Colonic mucosa (tissue), 4 donors: ENCODE measurements at regions not wholly inside any gene's neighbourhood (a gene's known extent, or its start where the extent isn't known, plus 50 kb on each side); places are given as distances from the start of the nearest gene placed in this dataset.

Source experiments
- DNase-seq: peaks from one replicate; pipeline ENCODE4 v3.0.0-alpha.2; 2020
- H3K27ac ChIP-seq: fragments of 200-600 bp; one replicate; pipeline ENCODE4 v1.8.0; 2021
- H3K27me3 ChIP-seq: fragments of 200-600 bp; one replicate; pipeline ENCODE4 v1.8.0; 2021
- H3K36me3 ChIP-seq: fragments of 200-600 bp; one replicate; pipeline ENCODE4 v1.8.0; 2021
- H3K4me1 ChIP-seq: fragments of 200-600 bp; one replicate; pipeline ENCODE4 v1.8.0; 2021; ENCODE audit warnings: mild to moderate bottlenecking
- H3K4me3 ChIP-seq: fragments of 200-600 bp; one replicate; pipeline ENCODE4 v1.8.0; 2021
- H3K9ac ChIP-seq, 2 donors: one replicate each; pipeline ENCODE4 v1.7.0; 2013; ENCODE audit warnings: control low read depth in 2 of 2, low read depth in 2 of 2, low read length in 2 of 2
- H3K9me3 ChIP-seq: fragments of 200-600 bp; one replicate; pipeline ENCODE4 v1.8.0; 2021
- CTCF ChIP-seq: fragments of 200-600 bp; IDR thresholded peaks from one replicate; pipeline ENCODE4 v1.8.0; 2022; ENCODE audit warnings: antibody characterized with exemption, mild to moderate bottlenecking
- intact Hi-C: fragments of 100-400 bp; cut with DNase I; formaldehyde crosslinking; loops from one replicate; pipeline ENCODE4 v1.14.1; 2022
- donor health status: healthy.
- donor health status: DM: no; HTN: no; CAD: no.
- donor health status: DM: no; HTN: no; CAD: no.

DNA sequence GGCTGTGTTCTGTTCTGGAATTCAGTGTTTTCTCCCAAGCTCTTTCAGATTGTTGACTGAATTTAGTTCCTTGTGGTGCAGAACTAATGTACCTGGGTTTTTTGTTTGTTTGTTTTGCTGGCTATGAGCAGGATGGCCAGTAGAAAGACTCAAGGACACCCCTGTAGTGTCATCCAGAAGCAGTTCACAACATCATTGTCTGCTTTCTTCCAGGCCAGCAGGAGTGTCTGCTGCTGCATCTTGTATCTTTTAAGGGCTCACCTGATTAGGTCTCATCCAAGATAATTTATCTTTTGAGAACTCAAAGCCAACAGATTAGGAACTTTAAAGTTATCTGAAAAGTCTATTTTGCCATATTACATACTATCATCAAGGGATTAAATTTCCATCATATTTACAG is 318.5 kb upstream of the MC4R start:
- intact Hi-C loops: no loop called here

DNA sequence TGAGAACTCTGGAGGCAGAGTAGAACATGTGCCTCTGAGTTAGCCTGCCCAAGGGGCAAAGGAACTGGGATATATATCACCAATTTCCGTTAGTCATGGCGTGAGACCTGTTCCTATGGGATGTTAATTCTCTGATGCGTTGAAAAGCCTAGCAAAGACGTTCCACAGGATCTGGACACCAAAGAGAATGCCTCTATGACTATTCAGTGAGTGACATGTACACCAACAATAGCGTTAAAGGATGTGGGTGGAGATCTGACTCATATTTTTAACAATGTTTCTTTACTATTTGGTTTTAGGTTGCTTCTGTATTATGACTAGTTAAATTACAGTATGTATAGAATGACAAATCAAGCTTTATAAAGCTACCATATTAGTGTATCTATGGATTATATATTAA is 320.9 kb upstream of the MC4R start:
- H3K9me3 ChIP-seq: no peaks in the 10 kb centered on the region
- no peak for DNase-seq
- H3K9ac ChIP-seq: no peak overlapping the region
- H3K36me3 ChIP-seq: no peaks in the 10 kb centered on the region
- intact Hi-C loops: no loop called here
- TF ChIP-seq CTCF: no peak
- H3K27ac ChIP-seq: no peak overlapping the region
- H3K4me3 ChIP-seq: no peak overlapping the region
- H3K4me1 ChIP-seq: no peaks in the 10 kb centered on the region
- H3K27me3 ChIP-seq: no peaks in the 10 kb centered on the region

More for the DNA sequence above, 318.5 kb upstream of the MC4R start:
- TF ChIP-seq CTCF: no peak
- H3K27me3 ChIP-seq: no peaks in the 10 kb centered on the region
- H3K9ac ChIP-seq: no peak overlapping the region
- H3K4me1 ChIP-seq: no peaks in the 10 kb centered on the region
- H3K36me3 ChIP-seq: no peaks in the 10 kb centered on the region
- H3K4me3 ChIP-seq: no peak overlapping the region
- DNase-seq: no peak
- no peak overlapping the region for H3K27ac ChIP-seq
- H3K9me3 ChIP-seq: no peaks in the 10 kb centered on the region

DNA sequence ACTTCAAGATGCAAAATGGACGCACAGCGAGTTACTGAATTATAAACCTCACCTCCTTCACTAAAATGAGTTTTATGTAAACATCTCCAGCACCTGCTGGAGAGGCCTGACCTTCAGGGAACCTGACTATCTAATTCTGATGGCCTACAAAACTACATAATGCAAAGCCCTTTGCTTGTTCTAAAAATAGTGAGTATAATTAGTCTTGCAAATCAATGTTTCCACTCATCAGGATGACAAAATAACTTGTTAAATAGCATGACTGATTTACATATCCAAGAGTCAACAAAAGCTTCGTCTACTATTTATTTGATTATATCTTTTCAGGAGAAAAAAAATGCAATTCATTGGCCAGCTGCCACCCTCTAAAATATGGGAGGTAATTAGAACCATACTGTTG is 326.3 kb upstream of the MC4R start:
- no peak overlapping the region for H3K9ac ChIP-seq
- no peaks in the 10 kb centered on the region for H3K27me3 ChIP-seq
- H3K27ac ChIP-seq: no peak overlapping the region
- H3K4me3 ChIP-seq: no peak overlapping the region
- DNase-seq: no peak
- intact Hi-C loops: no loop called here
- no peaks in the 10 kb centered on the region for H3K4me1 ChIP-seq
- H3K36me3 ChIP-seq: no peaks in the 10 kb centered on the region
- no peaks in the 10 kb centered on the region for H3K9me3 ChIP-seq
- no peak for TF ChIP-seq CTCF

GRCh38 chr18:60722742-60723141 is 350.2 kb upstream of the MC4R start:
- Histone ChIP-seq H3K27me3 (no peaks in the 10 kb centered on the region), H3K4me3 (no peak overlapping the region), H3K4me1 (no peaks in the 10 kb centered on the region), H3K9ac (no peak overlapping the region), H3K27ac (no peak overlapping the region), H3K9me3 (no peaks in the 10 kb centered on the region), H3K36me3 (no peaks in the 10 kb centered on the region)
- DNase-seq: no peak
- intact Hi-C loops: no loop called here
- no peak for TF ChIP-seq CTCF

DNA sequence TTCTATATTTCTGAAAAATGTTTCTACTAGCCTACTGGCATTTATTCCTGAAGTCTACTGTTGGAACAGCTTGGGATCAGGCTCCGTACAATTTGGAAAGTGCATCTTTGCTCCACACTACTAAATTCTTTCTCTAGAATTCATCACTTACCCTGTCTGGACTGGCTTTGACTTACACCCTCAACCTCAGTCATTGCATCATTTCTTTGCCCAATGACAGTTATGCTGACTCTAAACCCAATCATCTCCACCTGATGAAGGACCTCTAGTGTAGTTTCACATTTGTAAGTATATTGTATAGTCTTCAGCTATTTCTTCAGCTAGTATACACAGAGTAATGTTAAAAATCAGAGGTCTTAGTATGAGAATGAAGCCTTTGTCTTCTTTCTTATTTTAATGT is 359.6 kb upstream of the MC4R start:
- no peak overlapping the region for H3K4me3 ChIP-seq
- no peak overlapping the region for H3K27ac ChIP-seq
- intact Hi-C loops: no loop called here
- no peaks in the 10 kb centered on the region for H3K9me3 ChIP-seq
- no peaks in the 10 kb centered on the region for H3K4me1 ChIP-seq
- H3K36me3 ChIP-seq: no peaks in the 10 kb centered on the region
- H3K9ac ChIP-seq: no peak overlapping the region
- H3K27me3 ChIP-seq: no peaks in the 10 kb centered on the region
- TF ChIP-seq CTCF: no peak
- no peak for DNase-seq

DNA sequence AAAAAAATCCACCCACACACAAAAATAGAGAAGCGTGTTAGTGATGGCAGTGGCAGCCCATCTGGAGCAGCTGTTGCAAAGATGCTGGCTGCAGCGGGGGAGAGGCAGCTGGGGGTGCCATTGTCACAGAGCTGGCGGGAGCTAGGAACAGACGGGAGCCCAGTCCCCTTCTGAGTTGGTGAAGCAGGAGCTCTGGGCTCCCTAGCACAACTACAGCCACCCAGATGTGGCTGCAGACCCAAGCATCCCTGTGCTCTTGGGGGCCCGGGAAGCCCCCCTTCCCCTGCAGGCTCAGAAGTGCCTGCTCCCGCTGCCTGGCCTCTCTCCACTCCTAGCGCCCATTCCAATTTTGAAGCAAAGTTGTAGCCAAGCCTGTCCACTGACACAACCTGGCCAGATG is 366.6 kb upstream of the MC4R start:
- Histone ChIP-seq H3K4me1 (no peaks in the 10 kb centered on the region), H3K36me3 (no peaks in the 10 kb centered on the region), H3K9ac (no peak overlapping the region), H3K27ac (no peak overlapping the region), H3K27me3 (no peaks in the 10 kb centered on the region), H3K9me3 (no peaks in the 10 kb centered on the region), H3K4me3 (no peak overlapping the region)
- intact Hi-C loops: no loop called here
- no peak for DNase-seq
- TF ChIP-seq CTCF: no peak
